PC-9 (cell line): ENCODE measurements at regions not wholly inside any gene's neighbourhood (a gene's known extent, or its start where the extent isn't known, plus 50 kb on each side); places are given as distances from the start of the nearest gene placed in this dataset.

ENCODE experiments used
- BruUV-seq: library from RNA; stranded (reverse); fragments of 400-500 nt; replicated peaks from 2 replicates; lab custom pipeline; 2021; lab: Mats Ljungman, UMichigan
- CTCF ChIA-PET: fragments of 300-600 bp; sonication (Branson Sonifier 250); formaldehyde crosslinking; loops from one replicate; lab custom pipeline; 2022; ENCODE audit warnings: antibody characterized with exemption; lab: Charles Lee
- POLR2A ChIA-PET: fragments of 300-600 bp; sonication (Branson Sonifier 250); formaldehyde crosslinking; loops from one replicate; lab custom pipeline; 2022; ENCODE audit warnings: antibody characterized with exemption; ENCODE audit not compliant: unreplicated experiment; lab: Charles Lee
- DNase-seq, 2 experiments: peaks; one replicate each; pipeline versions ENCODE4 v3.0.0 to v3.0.0-alpha.2; 2015 to 2022; ENCODE audit warnings: mixed read lengths in 1 of 2
- H2AFZ ChIP-seq: fragments of 200-600 bp; sonication (generic); 2 replicates; pipeline ENCODE4 v1.8.1; 2017; ENCODE audit warnings: antibody characterized with exemption
- H3F3A ChIP-seq: fragments of 200-600 bp; sonication (generic); 2 replicates; pipeline ENCODE4 v1.8.1; 2017; ENCODE audit warnings: antibody characterized with exemption, mild to moderate bottlenecking, low read depth; ENCODE audit not compliant: insufficient read depth
- H3K27ac ChIP-seq: fragments of 200-600 bp; sonication (generic); 2 replicates; pipeline ENCODE4 v1.6.1; 2016; ENCODE audit warnings: mixed run types
- H3K27me3 ChIP-seq: fragments of 200-600 bp; sonication (generic); 2 replicates; pipeline ENCODE4 v1.6.1; 2016; ENCODE audit warnings: low read depth, mixed run types; ENCODE audit not compliant: insufficient read depth
- H3K36me3 ChIP-seq: fragments of 200-600 bp; sonication (generic); 2 replicates; pipeline ENCODE4 v1.6.1; 2016; ENCODE audit warnings: low read depth, mixed run types
- H3K4me1 ChIP-seq: fragments of 200-600 bp; sonication (generic); replicated peaks from 2 replicates; pipeline ENCODE4 v1.6.1; 2016; ENCODE audit warnings: mixed run types; ENCODE audit not compliant: insufficient read depth
- H3K4me2 ChIP-seq: fragments of 200-600 bp; sonication (generic); 2 replicates; pipeline ENCODE4 v1.6.1; 2017; ENCODE audit warnings: mixed run types
- H3K4me3 ChIP-seq: fragments of 200-600 bp; sonication (generic); 2 replicates; pipeline ENCODE4 v1.6.1; 2016; ENCODE audit warnings: mixed run types
- H3K79me2 ChIP-seq: fragments of 200-600 bp; sonication (generic); 2 replicates; pipeline ENCODE4 v1.6.1; 2017; ENCODE audit warnings: low read depth, mixed run types
- H3K9me2 ChIP-seq: fragments of 200-600 bp; sonication (generic); 2 replicates; pipeline ENCODE4 v1.8.1; 2017; ENCODE audit warnings: mild to moderate bottlenecking; ENCODE audit not compliant: insufficient read depth
- H3K9me3 ChIP-seq: fragments of 200-600 bp; sonication (generic); 2 replicates; pipeline ENCODE4 v1.8.1; 2016; ENCODE audit warnings: low read depth; ENCODE audit not compliant: insufficient read depth
- H4K20me1 ChIP-seq: fragments of 200-600 bp; sonication (generic); 2 replicates; pipeline ENCODE4 v1.8.1; 2017; ENCODE audit not compliant: insufficient read depth
- CTCF ChIP-seq: fragments of 200-600 bp; sonication (generic); conservative IDR thresholded peaks from 2 replicates; pipeline ENCODE4 v1.6.1; 2017; ENCODE audit warnings: mixed run types, antibody characterized with exemption, mild to moderate bottlenecking, moderate library complexity
- EZH2 ChIP-seq: fragments of 200-600 bp; sonication (generic); IDR thresholded peaks from 2 replicates; pipeline ENCODE4 v1.8.0; 2017; ENCODE audit warnings: antibody characterized with exemption, low read depth
- intact Hi-C: fragments of 100-400 bp; cut with micrococcal nuclease; formaldehyde crosslinking; loops from one replicate; pipeline ENCODE4 v1.10.0; 2022; ENCODE audit not compliant: unreplicated experiment

- no TSS peak for BruUV-seq
- no peak for DNase-seq
- H2AFZ ChIP-seq = no peak overlapping the region
These were observed 903.9 kb downstream of the CDH11 start for GRCh38 chr16:64217789-64218535.

GRCh38 chr16:64215730-64216129 lies 906.1 kb downstream of the CDH11 start:
- intact Hi-C loops = no loop called here
- no peak for DNase-seq
- POLR2A ChIA-PET = no interaction called here

More at GRCh38 chr16:64217789-64218535, 903.9 kb downstream of the CDH11 start:
- no peaks in the 10 kb centered on the region for H3K79me2 ChIP-seq
- no peaks in the 10 kb centered on the region for H3K36me3 ChIP-seq
- intact Hi-C loops = no loop called here
- H3K4me3 ChIP-seq = no peak overlapping the region
- ChIA-PET POLR2A (no interaction called here), CTCF (no interaction called here)
- no peak overlapping the region for H3K4me2 ChIP-seq
- H3K27ac ChIP-seq = no peak overlapping the region
- no peaks in the 10 kb centered on the region for H3F3A ChIP-seq
- TF ChIP-seq EZH2 (no peak), CTCF (no peak)
- H4K20me1 ChIP-seq = no peaks in the 10 kb centered on the region
- no peaks in the 10 kb centered on the region for H3K9me2 ChIP-seq
- no peaks in the 10 kb centered on the region for H3K27me3 ChIP-seq
- H3K4me1 ChIP-seq = no peaks in the 10 kb centered on the region
- no peaks in the 10 kb centered on the region for H3K9me3 ChIP-seq

GRCh38 chr16:64211331-64211730 lies 910.5 kb downstream of the CDH11 start:
- intact Hi-C loops = no loop called here
- no peaks in the 10 kb centered on the region for H3K79me2 ChIP-seq
- CTCF ChIA-PET = no interaction called here
- H4K20me1 ChIP-seq = no peaks in the 10 kb centered on the region
- H3K27me3 ChIP-seq = 0 out of 2 replicates have a peak, but pooled peaks cover 3% of the 10 kb centered on the region
- H3K27ac ChIP-seq = no peak overlapping the region
- POLR2A ChIA-PET = no interaction called here
- no peaks in the 10 kb centered on the region for H3K9me3 ChIP-seq
- BruUV-seq = no TSS peak
- H3K4me1 ChIP-seq = no peaks in the 10 kb centered on the region
- no peaks in the 10 kb centered on the region for H3F3A ChIP-seq
- H3K9me2 ChIP-seq = no peaks in the 10 kb centered on the region
- H3K4me2 ChIP-seq = no peak overlapping the region
- no peaks in the 10 kb centered on the region for H3K36me3 ChIP-seq
- TF ChIP-seq EZH2 = no peak
- no peak for TF ChIP-seq CTCF
- peak overlapping the region; percentile 31; the same call in 1 of the 2 replicates for H2AFZ ChIP-seq
- no peak overlapping the region for H3K4me3 ChIP-seq
- no peak for DNase-seq

More at GRCh38 chr16:64215730-64216129, 906.1 kb downstream of the CDH11 start:
- Histone ChIP-seq H3K4me1 (no peaks in the 10 kb centered on the region), H3F3A (no peaks in the 10 kb centered on the region), H3K4me2 (no peak overlapping the region), H2AFZ (no peak overlapping the region), H3K4me3 (no peak overlapping the region), H3K9me3 (no peaks in the 10 kb centered on the region), H3K27ac (no peak overlapping the region), H3K36me3 (no peaks in the 10 kb centered on the region), H4K20me1 (no peaks in the 10 kb centered on the region), H3K27me3 (0 out of 2 replicates have a peak, but pooled peaks cover 3% of the 10 kb centered on the region), H3K79me2 (no peaks in the 10 kb centered on the region), H3K9me2 (no peaks in the 10 kb centered on the region)
- no peak for TF ChIP-seq CTCF
- TF ChIP-seq EZH2 = no peak
- BruUV-seq = no TSS peak
- CTCF ChIA-PET = no interaction called here
